Small intestine (tissue), 7 donors: ENCODE measurements at regions not wholly inside any gene's neighbourhood (a gene's known extent, or its start where the extent isn't known, plus 50 kb on each side); places are given as distances from the start of the nearest gene placed in this dataset.

Experiments used
- DNase-seq, 2 donors: peaks; one replicate each; pipeline versions ENCODE4 v3.0.0 to v3.0.0-alpha.2; 2013
- FAIRE-seq: peaks from 2 replicates; lab custom pipeline; 2012; peaks lifted over from hg19 to GRCh38; lab: Jason Lieb, UNC
- H3K27ac ChIP-seq, 3 donors: one replicate each; pipeline ENCODE4 v1.5.1; 2013; ENCODE audit warnings: low read length in 2 of 3, mild to moderate bottlenecking in 2 of 3, control low read depth in 1 of 3, inconsistent platforms in 1 of 3, low read depth in 1 of 3, moderate library complexity in 1 of 3
- H3K27me3 ChIP-seq, 3 donors: one replicate each; pipeline ENCODE4 v1.6.1; 2013; ENCODE audit warnings: low read length in 3 of 3, inconsistent platforms in 1 of 3; ENCODE audit not compliant: control insufficient read depth in 3 of 3, insufficient read depth in 3 of 3
- H3K36me3 ChIP-seq, 3 donors: one replicate each; pipeline ENCODE4 v1.6.1; 2013; ENCODE audit warnings: low read length in 3 of 3, inconsistent platforms in 1 of 3, low read depth in 1 of 3, mild to moderate bottlenecking in 1 of 3, moderate library complexity in 1 of 3; ENCODE audit not compliant: control insufficient read depth in 3 of 3, insufficient read depth in 2 of 3
- H3K4me1 ChIP-seq, 3 donors: one replicate each; pipeline ENCODE4 v1.6.1; 2013; ENCODE audit warnings: low read length in 2 of 3, inconsistent platforms in 1 of 3, low read depth in 1 of 3, mild to moderate bottlenecking in 1 of 3, moderate library complexity in 1 of 3; ENCODE audit not compliant: control insufficient read depth in 3 of 3, insufficient read depth in 2 of 3
- H3K4me3 ChIP-seq, 3 donors: one replicate each; pipeline ENCODE4 v1.5.1; 2013; ENCODE audit warnings: low read length in 3 of 3, control low read depth in 1 of 3, inconsistent platforms in 1 of 3, low read depth in 1 of 3, mild to moderate bottlenecking in 1 of 3, moderate library complexity in 1 of 3
- H3K9me3 ChIP-seq, 2 donors: one replicate each; pipeline ENCODE4 v1.6.1; 2013; ENCODE audit warnings: low read depth in 1 of 2, low read length in 1 of 2; ENCODE audit not compliant: control insufficient read depth in 2 of 2, insufficient read depth in 1 of 2
- WGBS, 3 donors: extraction: QIAGEN DNeasy Blood & Tissue Kit; methylation state at CpG; one replicate each; pipeline ENCODE4 v1.1.7; 2013; 5-methylcytosine and 5-hydroxymethylcytosine counted together
- donor health status: healthy with polysubstance abuse.
- donor health status: control.
- donor health status: control.
- donor health status: Bipolar disorder and iron deficiency.
- donor health status: healthy.

- WGBS, 3 donors, result 54 to 66% (median 58%) methylated on average over 14 of the region's 14 CpGs
- H3K27me3 ChIP-seq, result no peaks in the 10 kb centered on the region
- no peak overlapping the region for H3K4me3 ChIP-seq
- FAIRE-seq, result no peak
- H3K36me3 ChIP-seq, result no peaks in the 10 kb centered on the region
- H3K27ac ChIP-seq, result peak overlapping the region in 1 of 3 donors; percentile 66
- peaks cover 0 to 13% (median 0%) of the 10 kb centered on the region in 3 donors for H3K4me1 ChIP-seq
- no peaks in the 10 kb centered on the region for H3K9me3 ChIP-seq
- DNase-seq, result peak in 1 of 2 donors; percentile 86
Observed at GRCh38 chr6:137357263-137357947, 136.8 kb downstream of the OLIG3 start.

- Histone ChIP-seq H3K4me1 (peaks cover 0 to 19% (median 0%) of the 10 kb centered on the region in 3 donors), H3K9me3 (no peaks in the 10 kb centered on the region), H3K27ac (no peak overlapping the region), H3K36me3 (no peaks in the 10 kb centered on the region), H3K4me3 (no peak overlapping the region), H3K27me3 (peaks cover 0 to 2% (median 0%) of the 10 kb centered on the region in 3 donors)
- DNase-seq, result no peak
- 95 to 96% (median 95%) methylated on average over 7 of the region's 7 CpGs for WGBS, 3 donors
- no peak for FAIRE-seq
Observed at GRCh38 chr6:137353842-137354397, 134.7 kb upstream of the IFNGR1 start.

- Histone ChIP-seq H3K4me1 (peaks cover 0 to 19% (median 0%) of the 10 kb centered on the region in 3 donors), H3K27ac (peak overlapping the region in 1 of 3 donors; percentile 61), H3K4me3 (no peak overlapping the region), H3K27me3 (peaks cover 0 to 2% (median 0%) of the 10 kb centered on the region in 3 donors), H3K36me3 (no peaks in the 10 kb centered on the region), H3K9me3 (no peaks in the 10 kb centered on the region)
- 58 to 79% (median 77%) methylated on average over 2 of the region's 2 CpGs for WGBS, 3 donors
- no peak for DNase-seq
- FAIRE-seq, result no peak
Observed at GRCh38 chr6:137353346-137353745, 134.2 kb upstream of the IFNGR1 start.

- no peaks in the 10 kb centered on the region for H3K9me3 ChIP-seq
- 15 to 51% (median 39%) methylated on average over 6 of the region's 6 CpGs for WGBS, 3 donors
- H3K27ac ChIP-seq, result peak overlapping the region in 1 of 3 donors; percentile 61
- FAIRE-seq, result no peak
- H3K27me3 ChIP-seq, result peaks cover 0 to 2% (median 0%) of the 10 kb centered on the region in 3 donors
- peak; percentile 80 to 92 for DNase-seq
- no peak overlapping the region for H3K4me3 ChIP-seq
- peaks cover 0 to 15% (median 0%) of the 10 kb centered on the region in 3 donors for H3K4me1 ChIP-seq
- no peaks in the 10 kb centered on the region for H3K36me3 ChIP-seq
Observed at GRCh38 chr6:137352859-137353258, 133.7 kb upstream of the IFNGR1 start.

GRCh38 chr6:137351890-137352289, 132.7 kb upstream of the IFNGR1 start:
- Histone ChIP-seq H3K36me3 (no peaks in the 10 kb centered on the region), H3K4me3 (no peak overlapping the region), H3K9me3 (no peaks in the 10 kb centered on the region), H3K4me1 (peaks cover 0 to 10% (median 0%) of the 10 kb centered on the region in 3 donors), H3K27me3 (peaks cover 0 to 2% (median 0%) of the 10 kb centered on the region in 3 donors), H3K27ac (peak overlapping the region in 1 of 3 donors; percentile 47)
- WGBS, 3 donors, result 84 to 97% (median 87%) methylated on average over 5 of the region's 5 CpGs
- no peak for DNase-seq
- no peak for FAIRE-seq

GRCh38 chr6:137350857-137351256, 131.7 kb upstream of the IFNGR1 start:
- no peak for FAIRE-seq
- no peaks in the 10 kb centered on the region for H3K36me3 ChIP-seq
- WGBS, 3 donors, result 77 to 90% (median 80%) methylated on average over 2 of the region's 2 CpGs
- peaks cover 0 to 10% (median 0%) of the 10 kb centered on the region in 3 donors for H3K4me1 ChIP-seq
- no peaks in the 10 kb centered on the region for H3K9me3 ChIP-seq
- H3K4me3 ChIP-seq, result no peak overlapping the region
- H3K27me3 ChIP-seq, result peaks cover 0 to 2% (median 0%) of the 10 kb centered on the region in 3 donors
- no peak for DNase-seq
- no peak overlapping the region for H3K27ac ChIP-seq

- no peaks in the 10 kb centered on the region for H3K9me3 ChIP-seq
- DNase-seq, result no peak
- H3K36me3 ChIP-seq, result no peaks in the 10 kb centered on the region
- peaks cover 0 to 10% (median 0%) of the 10 kb centered on the region in 3 donors for H3K4me1 ChIP-seq
- H3K4me3 ChIP-seq, result no peak overlapping the region
- no peak overlapping the region for H3K27ac ChIP-seq
- peaks cover 0 to 2% (median 0%) of the 10 kb centered on the region in 3 donors for H3K27me3 ChIP-seq
- no peak for FAIRE-seq
- WGBS, 3 donors, result 46 to 61% (median 59%) methylated on average over 11 of the region's 11 CpGs
Observed at GRCh38 chr6:137349856-137350830, 131.0 kb upstream of the IFNGR1 start.

GRCh38 chr6:137348777-137349176, 129.6 kb upstream of the IFNGR1 start:
- Histone ChIP-seq H3K36me3 (no peaks in the 10 kb centered on the region), H3K27me3 (peaks cover 0 to 2% (median 0%) of the 10 kb centered on the region in 3 donors), H3K9me3 (no peaks in the 10 kb centered on the region), H3K4me3 (no peak overlapping the region), H3K27ac (no peak overlapping the region), H3K4me1 (peaks cover 0 to 15% (median 2%) of the 10 kb centered on the region in 3 donors)
- FAIRE-seq (no peak), DNase-seq (no peak)
- WGBS, 3 donors, result 85 to 93% (median 89%) methylated on average over 3 of the region's 3 CpGs
